ENCODE measurements at regions not wholly inside any gene's neighbourhood (a gene's known extent, or its start where the extent isn't known, plus 50 kb on each side); places are given as distances from the start of the nearest gene placed in this dataset.

DNA sequence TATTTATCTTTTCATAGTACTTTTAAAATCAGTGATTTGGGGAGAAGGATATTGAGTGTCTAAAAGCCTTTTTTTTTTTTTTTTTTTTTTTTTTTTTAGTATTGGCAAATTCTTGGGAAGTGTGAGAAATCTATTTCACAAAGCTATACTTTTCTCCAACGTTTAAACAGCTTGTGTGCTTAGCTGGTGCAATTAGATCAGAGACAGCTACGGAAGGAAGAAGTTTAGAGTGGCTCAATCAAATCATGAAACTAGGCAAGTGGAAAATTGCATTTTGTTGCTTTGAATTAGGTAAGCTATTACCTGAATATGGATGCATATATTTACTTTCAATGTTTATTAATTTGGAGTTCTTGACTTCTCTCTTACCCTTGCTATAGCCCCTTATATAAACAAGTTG lies 1001.9 kb downstream of the PDHA2 start:
- ATAC-seq (ENCODE audit: low read depth), result no peak
- Histone ChIP-seq H2AK9ac (replicated peaks; ENCODE audit: low read depth, low read length, poor library complexity) (no peak overlapping the region), H2BK120ac (ENCODE audit: low read depth, low read length) (no peak overlapping the region), H3K23ac (ENCODE audit: low read depth, low read length) (no peak overlapping the region), H3K36me3 (ENCODE audit: control insufficient read depth, insufficient read depth, low read length) (no peaks in the 10 kb centered on the region), H2BK20ac (ENCODE audit: low read depth, low read length) (no peak overlapping the region), H3K9me1 (ENCODE audit: insufficient read depth, low read length) (no peaks in the 10 kb centered on the region), H4K20me1 (ENCODE audit: insufficient read depth, low read length) (no peaks in the 10 kb centered on the region), H4K91ac (ENCODE audit: insufficient read depth, low read depth, low read length) (no peak overlapping the region), H2AFZ (replicated peaks; ENCODE audit: low read length, poor library complexity) (no peak overlapping the region), H3K4me3 (ENCODE audit: insufficient read depth, low read depth, low read length) (no peak overlapping the region), H3K4me2 (ENCODE audit: low read depth, low read length) (no peak overlapping the region), H2BK5ac (ENCODE audit: low read depth, low read length, poor library complexity, severe bottlenecking) (no peak overlapping the region), H3K9ac (ENCODE audit: low read depth, low read length) (no peak overlapping the region), H4K5ac (ENCODE audit: low read depth, low read length) (no peak overlapping the region), H3K79me1 (ENCODE audit: low read depth in 1 of 2, low read length in 2 of 2) (no peaks in the 10 kb centered on the region), H2AK5ac (ENCODE audit: low read depth, low read length) (no peak overlapping the region), H3K14ac (replicated peaks; ENCODE audit: low read depth, low read length) (no peak overlapping the region), H2BK15ac (ENCODE audit: low read depth, low read length) (no peak overlapping the region), H3K27me3 (ENCODE audit: control insufficient read depth, insufficient read depth, low read length) (no peaks in the 10 kb centered on the region), H3K18ac (ENCODE audit: low read depth, low read length) (no peak overlapping the region), H3K9me3 (ENCODE audit: control insufficient read depth, insufficient read depth, low read length) (0 out of 2 replicates have a peak, but pooled peaks cover 1% of the 10 kb centered on the region), H3K4ac (ENCODE audit: low read depth, low read length) (no peak overlapping the region), H3K4me1 (ENCODE audit: control insufficient read depth, insufficient read depth, low read length) (no peaks in the 10 kb centered on the region), H4K8ac (ENCODE audit: low read depth in 2 of 2, low read length in 2 of 2) (no peak overlapping the region), H3K27ac (ENCODE audit: insufficient read depth, low read length) (no peak overlapping the region), H3K56ac (ENCODE audit: extremely low read depth, insufficient read depth, low read length) (no peak overlapping the region)
- WGBS, 2 experiments (ENCODE audit: extremely low coverage in 2 of 2, insufficient read length in 1 of 2), result no CpG with 5 or more reads among the region's 2 CpGs
- CTCF ChIA-PET, result interaction anchor here (0.7 kb wide), 1 partner anchor 619 kb away, joined by 4 read pairs; no protein-coding TSS in a partner anchor
- dilution Hi-C loops (cut with HindIII; ENCODE audit: low sequenced_read_pairs, unreplicated experiment) (no loop called here), intact Hi-C loops (cut with micrococcal nuclease) (no loop called here), in situ Hi-C loops (cut with MboI; ENCODE audit: low sequenced_read_pairs) (no loop called here)
- TF ChIP-seq RFX5 (IDR thresholded peaks at IDR 0.05; ENCODE audit: low read depth, low read length) (no peak), MAFK (IDR thresholded peaks at IDR 0.05; ENCODE audit: low read depth, low read length) (no peak), RAD21 (IDR thresholded peaks at IDR 0.05; ENCODE audit: low read length) (no peak), POLR2A (IDR thresholded peaks at IDR 0.05; ENCODE audit: low read depth, low read length) (no peak), RCOR1 (IDR thresholded peaks at IDR 0.05; ENCODE audit: insufficient replicate concordance, low read length) (no peak), NFE2L2 (IDR thresholded peaks at IDR 0.05; ENCODE audit: low read depth, low read length) (no peak)
- TF ChIP-seq, protein P1, sequence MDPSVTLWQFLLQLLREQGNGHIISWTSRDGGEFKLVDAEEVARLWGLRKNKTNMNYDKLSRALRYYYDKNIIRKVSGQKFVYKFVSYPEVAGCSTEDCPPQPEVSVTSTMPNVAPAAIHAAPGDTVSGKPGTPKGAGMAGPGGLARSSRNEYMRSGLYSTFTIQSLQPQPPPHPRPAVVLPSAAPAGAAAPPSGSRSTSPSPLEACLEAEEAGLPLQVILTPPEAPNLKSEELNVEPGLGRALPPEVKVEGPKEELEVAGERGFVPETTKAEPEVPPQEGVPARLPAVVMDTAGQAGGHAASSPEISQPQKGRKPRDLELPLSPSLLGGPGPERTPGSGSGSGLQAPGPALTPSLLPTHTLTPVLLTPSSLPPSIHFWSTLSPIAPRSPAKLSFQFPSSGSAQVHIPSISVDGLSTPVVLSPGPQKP (IDR thresholded peaks at IDR 0.05; ENCODE audit: borderline replicate concordance, low read depth, low read length), result no peak
- POLR2A ChIA-PET (ENCODE audit: unreplicated experiment), result no interaction called here
- BruUV-seq (replicated peaks), result no TSS peak
- DNase-seq, result no peak
